PC-3 (cell line): ENCODE measurements at regions not wholly inside any gene's neighbourhood (a gene's known extent, or its start where the extent isn't known, plus 50 kb on each side); places are given as distances from the start of the nearest gene placed in this dataset.

Source experiments
- ATAC-seq: fragments of 200-7000 bp; cut with Tn5 transposase; 2 replicates; pipeline ENCODE4 v1.9.1; 2020; ENCODE audit warnings: mild to moderate bottlenecking, moderate library complexity
- BruUV-seq: library from RNA; stranded (reverse); fragments of 400-500 nt; replicated peaks from 2 replicates; lab custom pipeline; 2021; lab: Mats Ljungman, UMichigan
- CTCF ChIA-PET: fragments of 300-600 bp; sonication (Branson Sonifier 250); formaldehyde crosslinking; loops from one replicate; lab custom pipeline; 2022; ENCODE audit warnings: antibody characterized with exemption; lab: Charles Lee
- POLR2A ChIA-PET: fragments of 300-600 bp; sonication (Branson Sonifier 250); formaldehyde crosslinking; loops from one replicate; lab custom pipeline; 2022; ENCODE audit warnings: antibody characterized with exemption; ENCODE audit not compliant: unreplicated experiment; lab: Charles Lee
- DNase-seq: peaks from one replicate; pipeline ENCODE4 v3.0.0-alpha.2; 2015
- H2AFZ ChIP-seq: fragments of 300-600 bp; sonication (generic); 2 replicates; pipeline ENCODE4 v1.6.0; 2016; ENCODE audit warnings: antibody characterized with exemption, low read length
- H3F3A ChIP-seq: fragments of 300-600 bp; sonication (generic); one replicate; pipeline ENCODE4 v1.6.0; 2017; ENCODE audit warnings: antibody characterized with exemption, low read length, control low read depth, mild to moderate bottlenecking; ENCODE audit not compliant: unreplicated experiment
- H3K27ac ChIP-seq: fragments of 300-600 bp; sonication (generic); 2 replicates; pipeline ENCODE4 v1.5.1; 2016; ENCODE audit warnings: mild to moderate bottlenecking, low read length
- H3K27me3 ChIP-seq: fragments of 300-600 bp; sonication (generic); 2 replicates; pipeline ENCODE4 v1.6.1; 2016; ENCODE audit warnings: low read length, mixed read lengths
- H3K36me3 ChIP-seq: fragments of 300-600 bp; sonication (generic); 2 replicates; pipeline ENCODE4 v1.6.1; 2016; ENCODE audit warnings: low read depth, mixed run types, low read length, mixed read lengths
- H3K4me1 ChIP-seq: fragments of 300-600 bp; sonication (generic); 2 replicates; pipeline ENCODE4 v1.5.1; 2016; ENCODE audit warnings: low read length; ENCODE audit not compliant: insufficient read depth
- H3K4me2 ChIP-seq: fragments of 300-600 bp; sonication (generic); 2 replicates; pipeline ENCODE4 v1.6.0; 2016; ENCODE audit warnings: low read length
- H3K4me3 ChIP-seq: fragments of 300-600 bp; sonication (generic); 2 replicates; pipeline ENCODE4 v1.5.1; 2016; ENCODE audit warnings: mild to moderate bottlenecking, low read length, mixed read lengths
- H3K79me2 ChIP-seq: fragments of 300-600 bp; sonication (generic); 2 replicates; pipeline ENCODE4 v1.6.1; 2017; ENCODE audit warnings: low read length, mixed read lengths
- H3K9ac ChIP-seq: fragments of 300-600 bp; sonication (generic); 2 replicates; pipeline ENCODE4 v1.6.0; 2016; ENCODE audit warnings: mild to moderate bottlenecking, low read length
- H3K9me2 ChIP-seq: fragments of 300-600 bp; sonication (generic); replicated peaks from 2 replicates; pipeline ENCODE4 v1.6.1; 2016; ENCODE audit warnings: mixed run types, low read length, mixed read lengths
- H3K9me3 ChIP-seq: fragments of 300-600 bp; sonication (generic); 2 replicates; pipeline ENCODE4 v1.6.1; 2016; ENCODE audit warnings: low read length, mixed read lengths
- H4K20me1 ChIP-seq: fragments of 300-600 bp; sonication (generic); 2 replicates; pipeline ENCODE4 v1.6.1; 2016; ENCODE audit warnings: low read length, mixed read lengths
- EZH2 ChIP-seq: fragments of 300-600 bp; sonication (generic); IDR thresholded peaks from one replicate; pipeline ENCODE4 v1.6.1; 2017; ENCODE audit warnings: antibody characterized with exemption, mild to moderate bottlenecking, low read length; ENCODE audit not compliant: unreplicated experiment
- EZH2phosphoT487 ChIP-seq: fragments of 300-600 bp; sonication (generic); IDR thresholded peaks from 2 replicates; pipeline ENCODE4 v1.6.1; 2018; ENCODE audit warnings: mild to moderate bottlenecking, antibody characterized with exemption, low read length, borderline replicate concordance
- intact Hi-C: fragments of 100-400 bp; cut with micrococcal nuclease; formaldehyde crosslinking; loops from 2 replicates; pipeline ENCODE4 v1.9.0; 2023
- TF ChIP-seq, protein P1 (sequence below): fragments of 300-600 bp; sonication (generic); conservative IDR thresholded peaks from 2 replicates; pipeline ENCODE4 v1.5.1; 2017; ENCODE audit warnings: antibody characterized with exemption, low read depth, mild to moderate bottlenecking, low read length

DNA sequence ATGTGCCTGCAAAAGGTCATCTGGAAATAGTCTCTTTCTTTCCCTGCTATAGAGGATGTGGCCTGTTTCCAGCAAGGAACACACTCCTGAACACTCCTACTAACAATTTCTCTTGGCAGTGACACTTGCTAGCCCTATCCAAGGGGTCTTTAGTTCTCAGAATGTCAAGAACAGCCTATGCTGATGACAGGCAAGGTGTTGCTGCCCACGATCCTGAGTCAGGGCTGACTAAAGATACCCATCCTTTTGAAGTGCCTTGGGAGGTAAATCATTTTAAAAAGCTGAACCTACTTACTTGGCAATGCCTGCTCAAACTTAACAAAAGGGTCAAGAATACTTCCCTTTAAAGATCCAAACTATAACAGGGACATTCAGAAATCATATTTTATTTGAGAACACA is 1146.4 kb downstream of the VRK1 start:
- H4K20me1 ChIP-seq = no peaks in the 10 kb centered on the region
- H3K27ac ChIP-seq = no peak overlapping the region
- intact Hi-C loops = no loop called here
- no peak overlapping the region for H3K4me2 ChIP-seq
- no peak for DNase-seq
- no peaks in the 10 kb centered on the region for H3K27me3 ChIP-seq
- no peak overlapping the region for H3K9ac ChIP-seq
- TF ChIP-seq EZH2phosphoT487 = no peak
- TF ChIP-seq EZH2 = no peak
- TF ChIP-seq, protein P1, sequence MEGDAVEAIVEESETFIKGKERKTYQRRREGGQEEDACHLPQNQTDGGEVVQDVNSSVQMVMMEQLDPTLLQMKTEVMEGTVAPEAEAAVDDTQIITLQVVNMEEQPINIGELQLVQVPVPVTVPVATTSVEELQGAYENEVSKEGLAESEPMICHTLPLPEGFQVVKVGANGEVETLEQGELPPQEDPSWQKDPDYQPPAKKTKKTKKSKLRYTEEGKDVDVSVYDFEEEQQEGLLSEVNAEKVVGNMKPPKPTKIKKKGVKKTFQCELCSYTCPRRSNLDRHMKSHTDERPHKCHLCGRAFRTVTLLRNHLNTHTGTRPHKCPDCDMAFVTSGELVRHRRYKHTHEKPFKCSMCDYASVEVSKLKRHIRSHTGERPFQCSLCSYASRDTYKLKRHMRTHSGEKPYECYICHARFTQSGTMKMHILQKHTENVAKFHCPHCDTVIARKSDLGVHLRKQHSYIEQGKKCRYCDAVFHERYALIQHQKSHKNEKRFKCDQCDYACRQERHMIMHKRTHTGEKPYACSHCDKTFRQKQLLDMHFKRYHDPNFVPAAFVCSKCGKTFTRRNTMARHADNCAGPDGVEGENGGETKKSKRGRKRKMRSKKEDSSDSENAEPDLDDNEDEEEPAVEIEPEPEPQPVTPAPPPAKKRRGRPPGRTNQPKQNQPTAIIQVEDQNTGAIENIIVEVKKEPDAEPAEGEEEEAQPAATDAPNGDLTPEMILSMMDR = no peak
- H2AFZ ChIP-seq = no peak overlapping the region
- ChIA-PET CTCF (no interaction called here), POLR2A (no interaction called here)
- no peaks in the 10 kb centered on the region for H3F3A ChIP-seq
- H3K9me3 ChIP-seq = no peaks in the 10 kb centered on the region
- no peaks in the 10 kb centered on the region for H3K4me1 ChIP-seq
- no TSS peak for BruUV-seq
- no peak overlapping the region for H3K4me3 ChIP-seq
- H3K36me3 ChIP-seq = no peaks in the 10 kb centered on the region
- no peak for ATAC-seq
- H3K79me2 ChIP-seq = no peaks in the 10 kb centered on the region
- no peaks in the 10 kb centered on the region for H3K9me2 ChIP-seq

DNA sequence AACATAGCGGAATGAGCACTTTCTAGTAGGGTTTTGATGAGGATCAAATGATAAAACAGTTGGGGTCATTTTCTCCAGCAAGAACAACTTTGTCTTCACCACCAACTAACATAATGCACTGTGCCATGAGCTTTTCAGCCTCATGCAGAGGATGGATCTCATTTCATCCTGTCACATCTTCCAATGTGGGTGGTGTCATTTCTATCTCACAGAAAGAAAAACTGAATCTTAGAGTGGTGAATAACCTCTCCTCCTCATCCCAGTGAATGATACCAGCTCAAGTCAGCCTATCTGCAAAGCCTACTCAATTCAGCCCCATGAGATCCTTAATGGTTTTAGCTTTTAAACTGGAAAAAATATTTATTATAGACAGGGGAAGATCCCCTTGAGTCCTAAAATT is 1147.2 kb downstream of the VRK1 start:
- no peak for DNase-seq
- BruUV-seq = no TSS peak
- ATAC-seq = no peak
- Histone ChIP-seq H3K4me2 (no peak overlapping the region), H3K27me3 (no peaks in the 10 kb centered on the region), H2AFZ (no peak overlapping the region), H3K9me3 (no peaks in the 10 kb centered on the region), H3K4me1 (no peaks in the 10 kb centered on the region), H3K27ac (no peak overlapping the region), H4K20me1 (no peaks in the 10 kb centered on the region), H3K4me3 (no peak overlapping the region), H3F3A (no peaks in the 10 kb centered on the region), H3K79me2 (no peaks in the 10 kb centered on the region), H3K9me2 (no peaks in the 10 kb centered on the region), H3K9ac (no peak overlapping the region), H3K36me3 (no peaks in the 10 kb centered on the region)
- POLR2A ChIA-PET = no interaction called here
- CTCF ChIA-PET = no interaction called here
- TF ChIP-seq EZH2phosphoT487 = no peak
- intact Hi-C loops = no loop called here

DNA sequence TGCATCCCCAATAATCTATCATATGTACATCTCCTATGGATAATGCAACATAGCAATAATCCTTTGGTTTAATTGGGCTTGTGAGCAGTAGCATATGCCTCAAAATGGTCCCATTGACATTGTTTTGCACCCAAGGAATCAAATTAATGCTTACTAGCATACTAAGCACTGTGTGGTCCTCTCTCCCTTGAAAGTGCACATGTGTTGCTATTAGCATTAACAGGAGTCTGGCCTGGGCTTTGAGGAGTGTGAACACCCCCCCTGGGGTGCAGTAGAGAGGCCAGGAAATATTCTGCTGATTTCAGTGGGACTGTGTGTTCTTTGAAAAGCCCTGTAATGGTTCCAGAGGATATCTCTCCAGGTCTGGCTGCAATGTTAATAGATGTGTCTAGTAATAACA is 1148.4 kb downstream of the VRK1 start:
- no peak overlapping the region for H3K4me3 ChIP-seq
- no peaks in the 10 kb centered on the region for H4K20me1 ChIP-seq
- TF ChIP-seq, protein P1 = no peak
- no peak for TF ChIP-seq EZH2
- TF ChIP-seq EZH2phosphoT487 = no peak
- no TSS peak for BruUV-seq
- no peaks in the 10 kb centered on the region for H3K9me2 ChIP-seq
- intact Hi-C loops = no loop called here
- no peaks in the 10 kb centered on the region for H3K4me1 ChIP-seq
- H3K27ac ChIP-seq = no peak overlapping the region
- no peaks in the 10 kb centered on the region for H3K9me3 ChIP-seq
- ChIA-PET CTCF (no interaction called here), POLR2A (no interaction called here)
- ATAC-seq = no peak
- no peak for DNase-seq
- H3K79me2 ChIP-seq = no peaks in the 10 kb centered on the region
- no peak overlapping the region for H3K4me2 ChIP-seq
- no peak overlapping the region for H3K9ac ChIP-seq
- no peaks in the 10 kb centered on the region for H3F3A ChIP-seq
- no peak overlapping the region for H2AFZ ChIP-seq
- H3K27me3 ChIP-seq = no peaks in the 10 kb centered on the region
- H3K36me3 ChIP-seq = no peaks in the 10 kb centered on the region
